ENCODE measurements at regions not wholly inside any gene's neighbourhood (a gene's known extent, or its start where the extent isn't known, plus 50 kb on each side); places are given as distances from the start of the nearest gene placed in this dataset.
"Not testable (repeated sequence)": the region's sequence is repeated elsewhere in the genome, so short reads cannot be mapped to it uniquely, and the experiment has no call there.

- no peak for DNase-seq
These were observed 754.1 kb downstream of the NOVA1 start for GRCh38 chr14:25843481-25844470.

DNA sequence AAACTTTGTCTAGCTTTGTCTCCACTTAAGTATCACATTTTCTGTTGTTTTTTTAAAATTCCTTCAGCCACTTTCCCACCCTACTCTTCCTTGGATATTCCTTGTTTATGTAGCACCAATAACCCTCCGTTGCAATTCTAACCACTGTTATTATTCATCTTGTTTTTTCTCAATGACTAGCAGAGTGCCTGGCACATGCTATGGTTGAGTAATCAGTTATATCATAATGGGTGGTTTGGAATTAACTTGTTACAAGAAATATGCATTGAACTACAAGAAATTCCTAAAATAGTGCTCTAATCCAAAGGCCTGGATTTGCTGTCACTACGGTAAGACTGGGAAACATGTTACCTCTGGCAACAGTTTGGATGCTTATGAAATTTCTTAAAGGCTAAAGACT lies 756.6 kb downstream of the NOVA1 start:
- no peak for DNase-seq

GRCh38 chr14:25837551-25837965 lies 760.3 kb downstream of the NOVA1 start:
- no peak for DNase-seq

GRCh38 chr14:25836636-25837035 lies 761.2 kb downstream of the NOVA1 start:
- DNase-seq = no peak

- DNase-seq = peak; percentile 67
These were observed 764.3 kb downstream of the NOVA1 start for GRCh38 chr14:25833341-25834126.

GRCh38 chr14:25832585-25832984 lies 765.2 kb downstream of the NOVA1 start:
- no peak for DNase-seq

DNA sequence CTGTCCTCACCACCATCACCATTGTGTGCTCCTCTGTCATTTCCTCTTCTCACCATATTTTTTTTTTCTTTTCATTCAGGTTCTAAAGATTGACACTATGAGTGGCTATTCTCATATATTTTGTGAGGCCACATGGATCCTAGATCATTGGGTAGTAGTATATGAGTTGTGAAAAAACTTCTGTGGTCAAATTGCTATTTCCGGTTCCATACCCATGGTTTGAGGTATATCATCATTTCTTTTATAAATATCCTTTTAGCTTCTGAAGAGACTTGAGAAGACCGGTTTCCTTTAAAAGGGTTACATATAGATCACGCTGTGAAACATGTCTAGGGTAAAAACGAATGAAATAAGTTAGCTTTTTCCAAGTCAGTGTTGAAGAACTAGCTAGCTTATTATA lies 769.3 kb downstream of the NOVA1 start:
- no peak for DNase-seq

DNA sequence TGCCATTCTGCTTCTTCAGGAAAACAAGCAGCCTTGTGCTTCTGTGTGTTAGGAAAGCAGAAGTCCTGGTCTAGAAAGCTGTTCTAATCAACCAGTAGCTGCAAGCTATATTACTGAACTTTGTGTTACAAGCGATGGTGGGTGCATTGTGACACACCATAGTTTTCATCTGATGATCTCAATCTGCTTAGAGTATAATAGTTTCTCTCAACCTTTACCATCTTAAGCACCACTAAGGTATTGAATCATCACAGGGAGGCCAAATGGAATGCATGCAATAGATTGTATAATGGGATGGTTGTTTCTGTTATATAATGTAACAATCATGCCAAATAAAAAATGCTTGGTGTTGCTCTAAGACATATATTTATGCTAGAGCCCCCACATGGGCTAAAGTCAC lies 771.7 kb downstream of the NOVA1 start:
- DNase-seq = no peak

DNA sequence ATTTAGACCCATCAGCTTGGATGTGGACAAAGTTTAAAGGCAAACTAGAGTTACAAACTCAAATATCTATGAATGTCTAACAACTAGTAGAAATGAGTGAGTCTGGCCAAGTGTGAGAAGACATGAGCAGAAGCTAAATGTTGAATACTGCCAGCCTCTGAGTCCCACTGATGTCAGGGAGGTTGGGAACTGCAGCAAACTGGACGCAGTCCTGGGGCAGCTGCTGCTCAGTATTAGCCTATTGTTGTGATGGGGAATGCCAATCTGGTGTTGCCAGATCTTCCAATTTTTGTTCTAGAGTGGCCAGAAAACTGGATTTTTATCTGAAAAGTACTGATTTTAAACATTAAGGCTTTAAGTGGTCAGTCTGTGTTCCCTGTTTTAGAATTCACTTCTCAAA lies 770.4 kb upstream of the STXBP6 start:
- DNase-seq = no peak

DNA sequence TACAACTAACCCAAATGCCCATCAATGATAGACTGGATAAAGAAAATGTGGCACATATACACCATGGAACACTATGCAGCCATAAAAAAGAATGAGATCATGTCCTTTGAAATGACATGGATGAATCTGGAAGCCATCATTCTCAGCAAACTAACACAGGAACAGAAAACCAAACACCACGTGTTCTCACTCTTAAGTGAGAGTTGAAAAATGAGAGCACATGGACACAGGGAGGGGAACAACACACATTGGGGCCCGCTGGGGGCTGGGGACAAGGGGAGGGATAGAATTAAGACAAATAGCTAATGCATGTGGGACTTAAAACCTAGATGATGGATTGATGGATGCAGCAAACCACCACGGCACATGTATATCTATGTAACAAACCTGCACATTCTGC lies 764.7 kb upstream of the STXBP6 start:
- not testable (repeated sequence) for DNase-seq

GRCh38 chr14:25803386-25804018 lies 753.6 kb upstream of the STXBP6 start:
- no peak for DNase-seq

DNA sequence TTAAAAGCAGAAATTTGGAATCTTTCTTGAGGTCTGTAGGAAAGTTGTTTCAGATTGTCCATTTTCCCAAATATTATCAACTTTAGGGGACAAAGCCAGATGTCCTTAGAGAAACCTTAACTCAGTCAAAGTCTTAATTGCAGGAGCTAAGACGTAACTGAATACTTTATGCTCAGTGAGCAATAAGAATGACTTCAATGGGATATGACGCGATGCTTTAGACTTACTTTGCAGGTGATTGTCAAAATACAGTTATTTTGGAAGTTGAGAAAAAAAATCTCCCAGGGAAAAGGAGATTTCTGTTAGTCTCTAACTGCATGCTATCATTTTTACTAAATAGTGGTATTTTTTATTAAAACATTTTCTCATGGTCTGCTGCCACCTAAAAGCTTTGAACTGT lies 750.9 kb upstream of the STXBP6 start:
- no peak for DNase-seq

DNA sequence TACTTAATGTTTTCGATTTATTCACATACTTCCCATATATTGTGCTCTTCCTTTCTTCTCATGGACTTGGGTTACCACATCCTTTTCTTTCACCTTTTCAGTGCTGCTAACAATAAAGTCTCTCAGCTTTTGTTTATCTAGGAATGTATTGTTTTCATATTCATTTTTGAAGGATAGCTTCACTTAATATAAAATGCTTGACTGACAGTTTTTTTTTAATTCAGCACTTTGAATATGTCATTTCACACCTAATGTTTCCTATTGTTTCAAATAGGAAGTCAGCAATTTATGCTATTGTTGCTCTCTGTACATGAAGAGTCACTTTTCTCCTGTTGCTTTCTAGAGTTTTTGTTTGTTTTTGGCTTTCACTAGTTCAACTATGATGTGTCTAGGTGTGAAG lies 738.3 kb upstream of the STXBP6 start:
- no peak for DNase-seq

- no peak for DNase-seq
These were observed 716.0 kb upstream of the STXBP6 start for GRCh38 chr14:25765909-25766308.

DNA sequence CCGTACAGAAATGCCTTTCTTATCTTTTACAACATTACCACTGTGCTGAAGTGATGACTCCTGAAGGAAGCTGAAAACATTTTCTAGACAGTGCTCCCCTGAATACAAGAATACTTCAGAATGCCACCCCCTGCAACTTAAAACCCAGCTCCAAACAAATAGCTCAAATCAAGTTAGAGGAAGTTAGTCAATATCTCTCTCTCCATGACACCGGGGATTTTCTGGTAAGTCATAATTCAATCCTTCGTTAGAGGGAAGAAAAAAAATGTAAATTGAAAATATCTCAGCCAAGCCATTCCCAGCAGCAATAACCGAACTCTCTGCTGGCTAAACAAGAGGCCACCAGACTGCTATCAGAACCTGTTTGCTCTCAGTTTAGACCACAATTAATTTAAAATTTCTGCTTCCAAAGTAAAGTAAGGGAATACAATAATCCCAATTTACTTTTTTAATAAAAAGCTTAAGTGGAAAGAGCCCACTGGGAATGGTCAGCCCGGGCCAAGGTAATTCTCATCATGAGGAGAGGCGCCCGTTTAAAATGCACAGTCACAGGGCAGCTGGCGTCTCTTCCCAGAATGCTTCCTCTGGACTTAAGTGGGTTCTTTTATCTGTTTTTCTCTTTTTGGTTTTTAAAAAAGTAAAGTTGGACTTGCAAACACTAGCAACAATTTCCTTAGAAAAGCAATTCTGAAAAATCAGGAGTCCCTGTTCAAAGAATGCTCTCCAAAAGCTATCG lies 710.1 kb upstream of the STXBP6 start:
- no peak for DNase-seq

DNA sequence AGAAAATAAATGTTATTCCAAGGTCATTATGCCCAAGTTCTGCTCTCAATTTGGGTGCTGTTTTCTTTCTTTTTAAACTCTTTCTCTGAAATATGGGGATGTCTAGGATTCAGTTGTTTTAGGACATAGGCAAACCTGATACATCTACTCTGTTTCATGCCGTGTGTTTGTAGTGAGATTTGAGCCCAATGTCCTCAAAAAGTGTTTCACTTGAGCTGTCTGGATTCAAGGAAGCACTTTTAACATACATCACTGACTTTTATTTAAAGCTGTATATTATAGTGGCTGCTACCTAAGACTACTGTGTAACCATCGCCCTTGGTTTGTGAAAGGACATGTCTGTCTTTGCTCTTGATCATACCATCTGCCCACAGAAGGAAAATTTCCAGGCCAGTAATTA lies 709.3 kb upstream of the STXBP6 start:
- peak; percentile 93 for DNase-seq

GRCh38 chr14:25757364-25757763 lies 707.4 kb upstream of the STXBP6 start:
- DNase-seq = no peak

GRCh38 chr14:25756876-25757275 lies 706.9 kb upstream of the STXBP6 start:
- no peak for DNase-seq

GRCh38 chr14:25753130-25753529 lies 703.2 kb upstream of the STXBP6 start:
- no peak for DNase-seq

- DNase-seq = no peak
These were observed 700.5 kb upstream of the STXBP6 start for GRCh38 chr14:25750436-25750835.
